IPS-NIHi7 (cell line): ENCODE measurements at regions not wholly inside any gene's neighbourhood (a gene's known extent, or its start where the extent isn't known, plus 50 kb on each side); places are given as distances from the start of the nearest gene placed in this dataset.

Experiments
- DNase-seq: peaks from one replicate; pipeline ENCODE4 v3.0.0; 2012; ENCODE audit warnings: mixed read lengths; ENCODE audit errors: extremely low spot score

- DNase-seq, result no peak
Observed at GRCh38 chr6:163811317-163811716, 396.8 kb downstream of the QKI start.

GRCh38 chr6:163809364-163809763, 394.8 kb downstream of the QKI start:
- no peak for DNase-seq

GRCh38 chr6:163808871-163809270, 394.4 kb downstream of the QKI start:
- no peak for DNase-seq

DNA sequence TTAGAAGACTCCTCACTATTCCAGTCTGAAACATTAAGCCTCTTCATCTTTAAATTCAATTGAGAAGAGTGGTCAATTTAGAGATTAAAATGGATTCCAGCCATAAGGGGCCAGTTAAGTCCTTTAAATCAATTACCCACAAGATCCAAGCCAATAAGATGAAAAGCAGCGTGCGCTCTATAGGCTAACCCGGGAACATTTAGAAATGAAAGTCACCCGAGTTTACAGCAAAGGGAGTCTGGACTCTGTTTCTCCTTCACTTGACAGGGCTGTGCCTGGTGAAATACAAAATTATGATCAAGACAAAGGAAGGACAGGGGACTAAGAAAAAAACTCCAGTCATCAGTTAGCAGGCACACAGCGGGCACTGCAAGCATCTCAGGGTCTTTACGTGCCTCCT, 393.7 kb downstream of the QKI start:
- no peak for DNase-seq

GRCh38 chr6:163806755-163807499, 392.4 kb downstream of the QKI start:
- no peak for DNase-seq

GRCh38 chr6:163804991-163805390, 390.5 kb downstream of the QKI start:
- no peak for DNase-seq

DNA sequence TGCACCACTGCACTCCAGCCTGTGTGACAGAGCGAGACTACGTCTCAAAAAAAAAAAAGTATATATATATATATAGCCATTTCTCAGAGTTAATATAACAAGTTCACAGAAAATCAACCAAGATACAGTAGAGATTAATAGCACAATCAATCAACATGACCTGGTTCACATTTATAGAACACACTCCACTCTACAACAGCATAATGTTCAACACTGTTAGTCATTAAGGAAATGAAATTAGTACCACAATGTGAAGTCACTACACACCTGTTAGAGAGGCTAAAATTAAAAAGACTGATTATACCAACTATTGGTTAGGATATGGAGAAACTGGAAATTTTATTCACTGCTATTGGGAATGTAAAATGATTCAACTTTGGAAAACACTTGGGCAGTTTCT, 387.7 kb downstream of the QKI start:
- DNase-seq, result no peak

DNA sequence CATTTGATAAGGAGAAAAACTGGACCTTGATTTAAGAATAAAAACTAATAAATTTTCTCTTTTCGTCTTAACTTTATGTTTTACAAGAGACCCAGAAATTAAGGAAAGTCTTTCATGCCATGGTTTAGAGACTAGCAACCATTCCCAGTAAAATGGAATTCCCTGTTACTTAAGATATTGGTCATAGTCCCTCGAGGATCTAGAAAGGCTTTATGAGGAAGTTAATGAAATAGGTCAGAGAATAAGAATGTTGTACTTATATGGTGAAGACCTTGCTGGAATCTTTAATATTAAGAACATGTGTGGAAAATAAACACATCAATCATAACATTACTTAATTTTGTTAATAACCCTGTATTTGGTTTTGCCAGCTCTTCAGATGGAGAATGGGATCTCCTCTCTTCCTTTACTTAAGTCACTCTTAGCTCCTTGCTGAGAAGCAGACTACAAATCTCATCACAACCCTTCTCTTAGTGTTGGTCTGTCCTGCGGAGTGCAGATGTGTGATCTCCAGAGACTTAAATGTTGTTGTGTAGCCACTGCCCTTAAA, 382.9 kb downstream of the QKI start:
- no peak for DNase-seq

DNA sequence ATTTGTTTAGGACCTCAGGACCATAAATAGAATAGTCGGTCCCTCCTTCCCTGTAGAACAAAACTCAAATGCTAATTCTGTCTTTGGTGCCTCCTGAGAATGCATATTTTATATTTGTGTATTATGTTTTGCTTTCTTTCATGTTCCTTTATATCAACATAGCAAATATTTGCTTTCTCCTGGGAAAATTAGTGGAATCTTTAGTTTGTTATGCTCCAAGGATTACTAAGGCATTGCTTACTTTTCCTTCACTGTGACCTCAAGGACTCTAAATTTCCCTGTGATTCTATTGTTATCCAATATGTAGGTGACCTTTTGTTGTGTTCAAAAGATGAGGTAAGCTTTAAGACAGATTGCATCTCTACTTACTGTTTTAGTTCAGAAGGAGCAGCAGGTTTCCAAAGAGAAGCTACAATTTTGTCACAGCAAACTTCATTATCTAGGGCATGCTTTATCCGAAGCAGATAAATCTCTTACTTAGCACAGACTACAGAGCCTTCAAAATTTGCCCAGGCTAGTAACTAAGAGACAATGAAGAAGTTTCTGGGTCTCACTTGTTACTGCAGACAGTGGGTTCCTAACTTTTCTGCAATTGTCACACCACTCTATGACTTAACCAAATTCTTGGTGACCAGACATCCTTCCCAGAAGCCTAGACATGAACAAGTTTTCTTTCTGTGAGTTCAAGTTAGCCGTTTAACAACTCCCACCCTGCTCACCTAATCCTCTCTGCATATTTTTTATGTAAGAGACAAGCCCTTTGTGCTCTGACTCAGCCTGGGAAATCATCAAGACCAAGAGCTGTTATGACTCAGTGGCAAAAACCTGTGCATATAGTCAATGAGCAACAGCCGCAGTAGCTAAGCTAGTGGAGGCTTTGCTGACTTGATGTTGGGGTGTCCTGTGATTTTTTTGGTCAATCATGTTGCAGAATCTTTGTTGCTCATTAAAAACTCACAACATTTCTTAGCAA, 378.8 kb downstream of the QKI start:
- DNase-seq, result no peak

DNA sequence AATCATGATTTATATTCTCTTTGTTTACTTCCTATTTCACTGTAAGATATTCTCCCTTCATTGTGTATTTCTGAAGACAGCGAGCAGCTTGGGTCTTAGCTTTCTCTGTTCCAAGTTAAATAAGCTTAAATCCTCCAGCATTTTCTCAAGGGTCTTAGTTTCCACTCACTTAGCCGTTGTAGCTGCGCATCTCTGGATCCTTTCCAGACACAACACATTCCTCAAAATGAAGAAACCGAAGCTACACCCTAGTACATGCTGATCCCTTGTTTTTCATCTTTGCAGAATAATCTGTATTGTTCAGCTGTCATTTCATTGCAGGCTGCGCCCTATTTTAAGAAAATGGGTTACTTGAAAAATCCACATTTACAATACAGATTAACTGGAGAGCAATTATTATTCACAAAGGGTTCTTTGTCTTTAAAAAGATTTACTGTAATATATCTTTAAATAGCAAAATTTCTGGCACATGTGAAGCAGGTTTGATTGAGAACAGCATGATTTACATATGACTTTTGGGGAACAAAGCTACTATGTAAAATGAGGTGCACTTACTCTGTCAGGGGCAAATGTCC, 375.8 kb downstream of the QKI start:
- no peak for DNase-seq

DNA sequence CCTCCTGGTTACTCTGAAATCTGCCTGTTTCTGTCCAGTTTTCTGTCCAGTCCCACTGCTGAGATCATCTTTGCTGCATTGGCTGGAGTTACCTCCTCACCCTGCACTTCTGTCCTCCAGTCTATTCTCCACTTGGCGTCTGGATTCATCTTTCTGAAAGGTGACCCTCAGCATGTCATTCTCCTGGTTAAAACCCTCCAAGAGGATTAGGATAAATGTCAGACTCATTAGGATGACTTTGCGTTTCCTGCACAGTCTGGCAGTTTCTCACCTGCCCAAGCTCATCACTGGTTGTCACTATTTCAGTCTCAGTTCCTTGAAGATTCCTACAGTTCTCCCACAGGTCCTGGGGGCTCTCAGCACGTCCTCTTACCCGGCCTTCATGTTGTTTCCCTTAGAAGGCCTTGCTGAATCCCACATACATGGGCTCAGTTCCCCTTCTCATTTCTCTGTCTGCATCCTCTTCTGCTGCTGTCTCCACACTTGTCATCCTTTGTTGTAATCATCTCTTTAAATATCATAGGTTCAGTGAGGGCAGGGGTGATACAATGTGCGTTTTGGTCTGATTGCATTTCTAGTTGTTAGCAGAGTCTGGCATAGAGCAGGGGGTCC, 374.8 kb downstream of the QKI start:
- no peak for DNase-seq

DNA sequence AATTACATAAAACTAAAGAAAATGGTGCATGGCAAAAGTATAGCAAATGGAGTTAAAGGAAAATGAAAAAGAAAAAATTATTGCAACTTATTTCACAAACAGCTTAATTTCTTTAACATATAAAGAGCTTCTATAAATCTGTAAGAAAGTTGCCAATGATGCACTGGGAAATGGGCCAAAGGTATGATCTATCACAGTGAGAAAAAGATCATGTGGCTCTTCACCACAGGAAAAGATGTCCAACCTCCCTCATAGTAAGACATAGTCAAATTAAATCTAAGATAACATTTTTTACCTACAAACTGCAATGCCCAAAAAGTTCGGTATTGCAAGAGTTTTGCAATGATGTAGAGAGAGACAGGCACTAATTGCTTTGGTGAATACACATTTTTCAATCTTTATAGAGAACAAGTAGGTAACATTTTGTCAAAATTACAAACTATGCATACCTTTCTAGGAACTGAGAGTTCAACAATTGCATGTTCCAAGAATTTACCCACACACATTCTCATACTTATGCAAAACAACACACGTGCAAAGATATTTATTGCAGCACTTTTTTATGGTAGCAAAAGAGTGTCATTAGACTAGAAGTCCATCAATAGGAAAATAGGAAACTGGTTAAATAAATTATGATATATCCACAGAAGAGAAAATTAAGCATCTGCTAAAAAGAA, 372.6 kb downstream of the QKI start:
- no peak for DNase-seq

GRCh38 chr6:163782436-163783003, 368.0 kb downstream of the QKI start:
- no peak for DNase-seq

DNA sequence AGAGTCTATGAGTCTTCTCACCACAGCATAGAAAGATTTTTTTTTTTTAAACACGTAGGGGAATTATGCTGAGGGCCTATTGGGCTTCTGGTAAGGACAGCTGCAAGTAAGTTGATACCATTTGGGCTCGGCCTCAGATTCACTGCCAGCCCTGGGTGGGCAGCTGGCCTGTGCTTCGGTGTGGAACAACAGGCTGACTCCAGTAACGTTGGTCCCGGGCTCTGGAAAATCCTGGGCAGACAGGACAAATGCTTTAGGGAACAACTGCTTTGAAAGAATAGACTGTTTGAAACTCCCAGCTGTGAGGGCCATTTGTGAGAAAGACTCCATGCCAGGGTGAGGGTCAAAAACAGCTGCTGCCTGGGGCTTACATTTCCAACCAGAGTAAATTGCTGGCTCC, 366.5 kb downstream of the QKI start:
- DNase-seq, result no peak

DNA sequence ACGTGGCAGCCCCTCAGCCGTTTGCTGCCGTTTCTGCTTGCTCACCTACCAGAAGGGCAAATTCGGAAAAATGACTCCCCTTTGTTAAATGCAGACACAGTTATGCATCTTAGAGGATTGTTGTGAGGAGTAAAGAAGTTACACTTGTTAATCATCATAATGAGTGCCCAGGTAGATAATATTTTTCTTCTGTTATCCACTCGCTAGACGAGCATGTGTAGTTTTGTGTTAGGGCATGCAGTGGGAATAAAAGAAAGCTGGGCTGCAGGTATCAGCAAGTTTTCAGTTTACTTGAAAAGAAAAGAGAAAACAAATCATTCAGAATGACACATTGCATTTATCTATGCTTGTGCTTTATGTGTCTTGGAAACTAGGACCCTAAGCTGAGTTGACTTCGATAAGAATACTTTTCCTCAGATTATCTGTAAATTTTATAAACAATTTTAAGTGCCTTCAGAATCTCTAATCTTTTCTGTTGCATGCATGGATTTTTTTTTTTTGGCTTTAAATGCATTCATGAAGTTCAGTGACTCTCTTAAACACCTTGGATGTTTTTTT, 365.3 kb downstream of the QKI start:
- DNase-seq, result no peak

- no peak for DNase-seq
Observed at GRCh38 chr6:163777716-163778115, 363.2 kb downstream of the QKI start.

- no peak for DNase-seq
Observed at GRCh38 chr6:163776906-163777686, 362.6 kb downstream of the QKI start.

GRCh38 chr6:163776196-163776905, 361.8 kb downstream of the QKI start:
- DNase-seq, result no peak

DNA sequence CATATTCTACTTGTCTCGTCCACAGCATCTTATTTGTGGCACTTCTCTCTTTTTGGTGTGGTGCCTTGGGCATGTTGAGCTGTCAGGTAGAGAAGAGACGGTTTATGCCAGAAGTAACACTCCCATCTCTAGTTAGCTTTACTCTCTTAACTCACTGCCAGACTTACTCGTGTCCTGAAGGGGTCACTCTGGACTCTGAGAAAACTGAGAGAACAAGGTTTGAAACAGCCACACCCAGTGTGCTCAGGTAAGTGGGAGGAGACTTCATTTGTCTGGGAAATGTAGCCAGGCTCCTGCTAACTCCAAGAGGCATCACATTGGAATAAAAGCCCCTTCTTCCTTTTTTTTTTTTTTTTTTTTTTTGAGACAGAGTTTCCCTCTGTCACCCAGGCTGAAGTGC, 360.8 kb downstream of the QKI start:
- DNase-seq, result peak; percentile 43
